H1 (cell line): ENCODE measurements at regions not wholly inside any gene's neighbourhood (a gene's known extent, or its start where the extent isn't known, plus 50 kb on each side); places are given as distances from the start of the nearest gene placed in this dataset.
A peak's percentile ranks its signal among the peaks of the same experiment; 100 is the strongest.

Source experiments
- CBX8 ChIP-seq: fragments of 300-800, 300-1000 bp; sonication (generic); IDR thresholded peaks from 2 replicates; pipeline ENCODE4 v1.7.1; 2016; ENCODE audit warnings: low read depth, low read length, borderline replicate concordance
- CREB1 ChIP-seq: IDR thresholded peaks from 2 replicates; pipeline ENCODE4 v1.6.1; 2012; ENCODE audit warnings: inconsistent platforms
- CTBP2 ChIP-seq: IDR thresholded peaks from 2 replicates; pipeline ENCODE4 v1.7.0; 2011; ENCODE audit warnings: borderline replicate concordance, mild to moderate bottlenecking, moderate library complexity, mixed read lengths, low read length; ENCODE audit not compliant: insufficient read depth, insufficient read length
- HDAC2 ChIP-seq, 2 experiments: fragments of 300-600 bp in 1 of 2; sonication (generic) in 1 of 2; IDR thresholded peaks; 2 replicates each; pipeline ENCODE4 v1.6.1; 2011 to 2012; ENCODE audit warnings: low read depth in 2 of 2, low read length in 2 of 2, mild to moderate bottlenecking in 2 of 2, moderate library complexity in 2 of 2, borderline replicate concordance in 1 of 2, inconsistent platforms in 1 of 2
- KDM1A ChIP-seq: fragments of 200-600, 300-600 bp; sonication (generic); IDR thresholded peaks from 2 replicates; pipeline ENCODE4 v1.7.1; 2016; ENCODE audit warnings: mild to moderate bottlenecking, low read length, borderline replicate concordance
- PHF8 ChIP-seq: fragments of 200-600 bp; sonication (generic); conservative IDR thresholded peaks from 2 replicates; pipeline ENCODE4 v1.7.1; 2012; ENCODE audit warnings: low read depth, mild to moderate bottlenecking, inconsistent platforms, low read length, moderate library complexity
- RFX5 ChIP-seq: IDR thresholded peaks from 2 replicates; pipeline ENCODE4 v1.6.1; 2011; ENCODE audit warnings: low read depth, low read length, improper control_type of control experiment, borderline replicate concordance
- SIN3A ChIP-seq, 2 experiments: IDR thresholded peaks in 1 of 2; conservative IDR thresholded peaks in 1 of 2; 2 replicates each; pipeline ENCODE4 v1.6.1; 2011 to 2012; ENCODE audit warnings: low read length in 2 of 2, improper control_type of control experiment in 1 of 2, low read depth in 1 of 2, mild to moderate bottlenecking in 1 of 2
- SP4 ChIP-seq: IDR thresholded peaks from 2 replicates; pipeline ENCODE4 v1.6.1; 2012; ENCODE audit warnings: low read length, inconsistent platforms
- TF ChIP-seq, protein P1 (sequence below): IDR thresholded peaks from 2 replicates; pipeline ENCODE4 v1.6.1; 2012; ENCODE audit warnings: low read length, inconsistent platforms
- TF ChIP-seq, protein P2 (sequence below): IDR thresholded peaks from 2 replicates; pipeline ENCODE4 v1.6.1; 2011; ENCODE audit warnings: low read length, improper control_type of control experiment
- TF ChIP-seq, protein P3 (sequence below): IDR thresholded peaks from 2 replicates; pipeline ENCODE4 v1.6.1; 2012; ENCODE audit warnings: inconsistent platforms

GRCh38 chrX:39682778-39683177 is 415.0 kb downstream of the BCOR start (continued):
- TF ChIP-seq, protein P1, sequence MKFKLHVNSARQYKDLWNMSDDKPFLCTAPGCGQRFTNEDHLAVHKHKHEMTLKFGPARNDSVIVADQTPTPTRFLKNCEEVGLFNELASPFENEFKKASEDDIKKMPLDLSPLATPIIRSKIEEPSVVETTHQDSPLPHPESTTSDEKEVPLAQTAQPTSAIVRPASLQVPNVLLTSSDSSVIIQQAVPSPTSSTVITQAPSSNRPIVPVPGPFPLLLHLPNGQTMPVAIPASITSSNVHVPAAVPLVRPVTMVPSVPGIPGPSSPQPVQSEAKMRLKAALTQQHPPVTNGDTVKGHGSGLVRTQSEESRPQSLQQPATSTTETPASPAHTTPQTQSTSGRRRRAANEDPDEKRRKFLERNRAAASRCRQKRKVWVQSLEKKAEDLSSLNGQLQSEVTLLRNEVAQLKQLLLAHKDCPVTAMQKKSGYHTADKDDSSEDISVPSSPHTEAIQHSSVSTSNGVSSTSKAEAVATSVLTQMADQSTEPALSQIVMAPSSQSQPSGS, result no peak
- TF ChIP-seq SIN3A (conservative IDR thresholded peaks at IDR 0.05 in 1 of 2, IDR thresholded peaks at IDR 0.05 in 1 of 2; ENCODE audit: low read depth in 1 of 2, low read length in 2 of 2) (no peak), CBX8 (no peak), PHF8 (no peak), CTBP2 (no peak), SP4 (no peak), RFX5 (no peak), CREB1 (no peak), KDM1A (no peak), HDAC2 (IDR thresholded peaks at IDR 0.05; ENCODE audit: borderline replicate concordance in 1 of 2, low read depth in 2 of 2, low read length in 2 of 2) (no peak)
- TF ChIP-seq, protein P2, sequence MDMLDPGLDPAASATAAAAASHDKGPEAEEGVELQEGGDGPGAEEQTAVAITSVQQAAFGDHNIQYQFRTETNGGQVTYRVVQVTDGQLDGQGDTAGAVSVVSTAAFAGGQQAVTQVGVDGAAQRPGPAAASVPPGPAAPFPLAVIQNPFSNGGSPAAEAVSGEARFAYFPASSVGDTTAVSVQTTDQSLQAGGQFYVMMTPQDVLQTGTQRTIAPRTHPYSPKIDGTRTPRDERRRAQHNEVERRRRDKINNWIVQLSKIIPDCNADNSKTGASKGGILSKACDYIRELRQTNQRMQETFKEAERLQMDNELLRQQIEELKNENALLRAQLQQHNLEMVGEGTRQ, result peak; percentile 75
- TF ChIP-seq, protein P3, sequence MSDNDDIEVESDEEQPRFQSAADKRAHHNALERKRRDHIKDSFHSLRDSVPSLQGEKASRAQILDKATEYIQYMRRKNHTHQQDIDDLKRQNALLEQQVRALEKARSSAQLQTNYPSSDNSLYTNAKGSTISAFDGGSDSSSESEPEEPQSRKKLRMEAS, result peak; percentile 53
